ENCODE measurements at regions not wholly inside any gene's neighbourhood (a gene's known extent, or its start where the extent isn't known, plus 50 kb on each side); places are given as distances from the start of the nearest gene placed in this dataset.
"Not testable (repeated sequence)": the region's sequence is repeated elsewhere in the genome, so short reads cannot be mapped to it uniquely, and the experiment has no call there.

- DNase-seq (ENCODE audit: low read depth): no peak
These were observed 395.0 kb downstream of the ZEB2 start for GRCh38 chr2:144124882-144125281.

GRCh38 chr2:144120487-144120886 is 399.4 kb downstream of the ZEB2 start:
- DNase-seq (ENCODE audit: low read depth): no peak

- no peak for DNase-seq (ENCODE audit: low read depth)
These were observed 402.8 kb downstream of the ZEB2 start for GRCh38 chr2:144117086-144117485.

- DNase-seq (ENCODE audit: low read depth): no peak
These were observed 404.1 kb downstream of the ZEB2 start for GRCh38 chr2:144115739-144116291.

GRCh38 chr2:144114760-144115159 is 405.2 kb downstream of the ZEB2 start:
- DNase-seq (ENCODE audit: low read depth): no peak

- no peak for DNase-seq (ENCODE audit: low read depth)
These were observed 408.5 kb downstream of the ZEB2 start for GRCh38 chr2:144111437-144111836.

GRCh38 chr2:144106104-144106503 is 413.8 kb downstream of the ZEB2 start:
- DNase-seq (ENCODE audit: low read depth): not testable (repeated sequence)

GRCh38 chr2:144102386-144102785 is 417.5 kb downstream of the ZEB2 start:
- no peak for DNase-seq (ENCODE audit: low read depth)

- DNase-seq (ENCODE audit: low read depth): no peak
These were observed 420.0 kb downstream of the ZEB2 start for GRCh38 chr2:144099780-144100377.

GRCh38 chr2:144099340-144099739 is 420.6 kb downstream of the ZEB2 start:
- DNase-seq (ENCODE audit: low read depth): no peak

- DNase-seq (ENCODE audit: low read depth): no peak
These were observed 422.3 kb downstream of the ZEB2 start for GRCh38 chr2:144097440-144098225.

GRCh38 chr2:144096531-144096930 is 423.4 kb downstream of the ZEB2 start:
- no peak for DNase-seq (ENCODE audit: low read depth)

GRCh38 chr2:144094408-144095151 is 425.3 kb downstream of the ZEB2 start:
- no peak for DNase-seq (ENCODE audit: low read depth)

GRCh38 chr2:144091622-144092021 is 428.3 kb downstream of the ZEB2 start:
- DNase-seq (ENCODE audit: low read depth): no peak

GRCh38 chr2:144088863-144089262 is 431.1 kb downstream of the ZEB2 start:
- DNase-seq (ENCODE audit: low read depth): no peak

- DNase-seq (ENCODE audit: low read depth): no peak
These were observed 433.0 kb downstream of the ZEB2 start for GRCh38 chr2:144086965-144087364.

GRCh38 chr2:144085016-144085415 is 434.9 kb downstream of the ZEB2 start:
- no peak for DNase-seq (ENCODE audit: low read depth)

GRCh38 chr2:144084114-144084661 is 435.7 kb downstream of the ZEB2 start:
- no peak for DNase-seq (ENCODE audit: low read depth)

- DNase-seq (ENCODE audit: low read depth): no peak
These were observed 436.7 kb downstream of the ZEB2 start for GRCh38 chr2:144083211-144083610.

- no peak for DNase-seq (ENCODE audit: low read depth)
These were observed 437.1 kb downstream of the ZEB2 start for GRCh38 chr2:144082777-144083176.

- DNase-seq (ENCODE audit: low read depth): no peak
These were observed 437.6 kb downstream of the ZEB2 start for GRCh38 chr2:144082327-144082726.

GRCh38 chr2:144081272-144081671 is 438.6 kb downstream of the ZEB2 start:
- no peak for DNase-seq (ENCODE audit: low read depth)

Data from T follicular helper cell (primary cell).